ENCODE measurements at regions not wholly inside any gene's neighbourhood (a gene's known extent, or its start where the extent isn't known, plus 50 kb on each side); places are given as distances from the start of the nearest gene placed in this dataset.

GRCh38 chr4:189062047-189062820, 878.4 kb upstream of the FRG1 start:
- H3K4me3 ChIP-seq (ENCODE audit: low read depth, low read length) = no peak overlapping the region

GRCh38 chr4:189069772-189070171, 870.9 kb upstream of the FRG1 start:
- H3K4me3 ChIP-seq (ENCODE audit: low read depth, low read length) = no peak overlapping the region

- no peak overlapping the region for H3K4me3 ChIP-seq (ENCODE audit: low read depth, low read length)
These were observed 869.4 kb upstream of the FRG1 start for GRCh38 chr4:189071241-189071640.

- H3K4me3 ChIP-seq (ENCODE audit: low read depth, low read length) = no peak overlapping the region
These were observed 866.9 kb upstream of the FRG1 start for GRCh38 chr4:189073739-189074138.

GRCh38 chr4:189081826-189082225, 858.8 kb upstream of the FRG1 start:
- no peak overlapping the region for H3K4me3 ChIP-seq (ENCODE audit: low read depth, low read length)

GRCh38 chr4:189083769-189084168, 856.9 kb upstream of the FRG1 start:
- H3K4me3 ChIP-seq (ENCODE audit: low read depth, low read length) = no peak overlapping the region

GRCh38 chr4:189084671-189085070, 856.0 kb upstream of the FRG1 start:
- H3K4me3 ChIP-seq (ENCODE audit: low read depth, low read length) = no peak overlapping the region

- no peak overlapping the region for H3K4me3 ChIP-seq (ENCODE audit: low read depth, low read length)
These were observed 852.7 kb upstream of the FRG1 start for GRCh38 chr4:189087971-189088370.

- no peak overlapping the region for H3K4me3 ChIP-seq (ENCODE audit: low read depth, low read length)
These were observed 851.9 kb upstream of the FRG1 start for GRCh38 chr4:189088780-189089179.

- no peak overlapping the region for H3K4me3 ChIP-seq (ENCODE audit: low read depth, low read length)
These were observed 850.4 kb upstream of the FRG1 start for GRCh38 chr4:189090174-189090814.

GRCh38 chr4:189092581-189092980, 848.1 kb upstream of the FRG1 start:
- no peak overlapping the region for H3K4me3 ChIP-seq (ENCODE audit: low read depth, low read length)

GRCh38 chr4:189096108-189096507, 844.6 kb upstream of the FRG1 start:
- H3K4me3 ChIP-seq (ENCODE audit: low read depth, low read length) = no peak overlapping the region

GRCh38 chr4:189096717-189097116, 844.0 kb upstream of the FRG1 start:
- H3K4me3 ChIP-seq (ENCODE audit: low read depth, low read length) = no peak overlapping the region

GRCh38 chr4:189098932-189099696, 841.6 kb upstream of the FRG1 start:
- H3K4me3 ChIP-seq (ENCODE audit: low read depth, low read length) = no peak overlapping the region

GRCh38 chr4:189113389-189113888, 827.2 kb upstream of the FRG1 start:
- no peak overlapping the region for H3K4me3 ChIP-seq (ENCODE audit: low read depth, low read length)

- no peak overlapping the region for H3K4me3 ChIP-seq (ENCODE audit: low read depth, low read length)
These were observed 823.2 kb upstream of the FRG1 start for GRCh38 chr4:189117426-189117825.

GRCh38 chr4:189121336-189121735, 819.3 kb upstream of the FRG1 start:
- H3K4me3 ChIP-seq (ENCODE audit: low read depth, low read length) = no peak overlapping the region

GRCh38 chr4:189124149-189124758, 816.4 kb upstream of the FRG1 start:
- no peak overlapping the region for H3K4me3 ChIP-seq (ENCODE audit: low read depth, low read length)

- H3K4me3 ChIP-seq (ENCODE audit: low read depth, low read length) = no peak overlapping the region
These were observed 815.9 kb upstream of the FRG1 start for GRCh38 chr4:189124791-189125190.

GRCh38 chr4:189126040-189126439, 814.6 kb upstream of the FRG1 start:
- H3K4me3 ChIP-seq (ENCODE audit: low read depth, low read length) = no peak overlapping the region

GRCh38 chr4:189128341-189128740, 812.3 kb upstream of the FRG1 start:
- H3K4me3 ChIP-seq (ENCODE audit: low read depth, low read length) = no peak overlapping the region

Measured in iPS-11a (cell line).